ENCODE measurements at regions not wholly inside any gene's neighbourhood (a gene's known extent, or its start where the extent isn't known, plus 50 kb on each side); places are given as distances from the start of the nearest gene placed in this dataset.
A peak's percentile ranks its signal among the peaks of the same experiment; 100 is the strongest.

- DNase-seq: no peak
Measured at GRCh38 chr3:10583798-10584708, 78.7 kb upstream of the ATP2B2 start.

- no peak for DNase-seq
Measured at GRCh38 chr3:10585945-10586344, 80.6 kb upstream of the ATP2B2 start.

DNA sequence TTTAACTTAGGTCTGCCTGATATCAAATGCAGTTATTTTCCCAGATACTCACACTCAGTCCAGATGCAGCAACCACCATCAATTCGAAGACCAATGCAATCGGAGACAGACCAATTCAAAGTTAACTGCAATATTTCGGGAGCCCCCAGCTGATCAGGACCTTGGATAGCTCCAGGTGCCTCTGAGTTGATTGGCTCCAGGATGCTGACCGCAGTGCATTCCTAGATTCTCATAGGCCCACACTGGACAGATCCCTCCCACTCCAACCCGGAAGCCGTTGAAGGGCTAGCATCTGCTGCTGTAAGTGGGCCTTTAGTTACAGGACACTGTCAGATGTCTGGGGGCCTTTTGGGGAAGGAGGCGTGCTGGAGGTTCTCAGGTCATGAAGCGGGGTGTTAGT, 89.5 kb upstream of the ATP2B2 start:
- peak; percentile 50 for DNase-seq

- no peak for DNase-seq
Measured at GRCh38 chr3:10596746-10597448, 91.5 kb upstream of the ATP2B2 start.

DNA sequence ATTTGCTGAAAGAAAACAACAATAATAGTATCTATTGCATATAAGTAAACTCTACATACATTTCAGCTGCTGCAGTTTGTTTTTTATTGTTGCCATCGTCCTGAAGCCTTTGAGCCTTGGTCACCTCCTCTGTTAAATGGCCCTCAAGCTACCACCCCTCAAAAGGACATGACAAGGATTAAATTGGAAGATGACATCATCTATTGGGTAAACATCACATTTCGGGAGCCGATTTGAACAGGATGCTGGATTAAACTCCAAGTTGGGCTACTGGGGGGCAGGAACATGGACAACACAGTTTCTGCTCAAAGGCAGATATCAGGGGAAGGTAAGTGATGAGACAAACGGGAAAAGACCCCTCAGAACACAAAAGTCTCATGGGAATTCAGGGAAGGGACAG, 92.3 kb upstream of the ATP2B2 start:
- no peak for DNase-seq

DNA sequence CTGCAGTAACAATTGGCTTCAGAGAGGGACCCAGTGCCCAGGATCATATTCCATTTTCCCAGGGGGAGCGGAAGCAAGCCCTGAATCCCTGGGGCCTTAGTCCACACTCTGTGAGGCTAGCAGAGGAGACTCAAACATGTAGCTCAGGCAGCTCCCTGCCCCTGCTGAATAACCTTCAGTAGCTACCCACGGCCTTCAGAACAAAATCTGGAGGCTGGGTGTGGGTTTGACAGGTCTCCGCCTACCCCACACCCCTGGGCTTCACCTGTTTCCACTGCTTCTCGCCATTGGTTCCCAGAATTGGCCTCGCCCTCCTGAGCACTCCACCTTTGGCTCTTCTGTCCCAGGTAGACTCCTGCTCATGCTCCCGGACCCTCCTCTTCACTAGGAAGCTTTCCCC, 93.6 kb upstream of the ATP2B2 start:
- no peak for DNase-seq

GRCh38 chr3:10599444-10599843, 94.1 kb upstream of the ATP2B2 start:
- no peak for DNase-seq

GRCh38 chr3:10600296-10600714, 94.9 kb upstream of the ATP2B2 start:
- DNase-seq: no peak

DNA sequence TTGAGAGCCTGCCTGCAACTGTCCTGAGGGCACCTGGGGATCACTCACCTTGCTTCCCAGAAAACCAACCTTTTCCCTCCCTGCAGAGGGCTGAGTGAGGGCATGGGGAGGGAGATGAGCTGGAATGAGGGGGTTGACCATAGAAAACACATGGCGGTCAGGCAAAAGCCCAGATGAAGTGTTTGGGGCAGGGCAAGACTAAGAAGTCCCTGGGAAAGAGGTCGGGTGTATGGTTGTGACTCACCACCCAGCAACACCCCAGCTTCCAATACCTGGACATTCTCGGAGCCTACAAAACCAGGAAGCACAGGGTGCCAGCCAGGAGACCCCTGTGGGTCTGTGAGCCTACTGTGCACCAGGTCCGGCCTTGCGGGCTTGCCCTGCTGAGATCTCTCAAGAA, 95.3 kb upstream of the ATP2B2 start:
- no peak for DNase-seq

DNA sequence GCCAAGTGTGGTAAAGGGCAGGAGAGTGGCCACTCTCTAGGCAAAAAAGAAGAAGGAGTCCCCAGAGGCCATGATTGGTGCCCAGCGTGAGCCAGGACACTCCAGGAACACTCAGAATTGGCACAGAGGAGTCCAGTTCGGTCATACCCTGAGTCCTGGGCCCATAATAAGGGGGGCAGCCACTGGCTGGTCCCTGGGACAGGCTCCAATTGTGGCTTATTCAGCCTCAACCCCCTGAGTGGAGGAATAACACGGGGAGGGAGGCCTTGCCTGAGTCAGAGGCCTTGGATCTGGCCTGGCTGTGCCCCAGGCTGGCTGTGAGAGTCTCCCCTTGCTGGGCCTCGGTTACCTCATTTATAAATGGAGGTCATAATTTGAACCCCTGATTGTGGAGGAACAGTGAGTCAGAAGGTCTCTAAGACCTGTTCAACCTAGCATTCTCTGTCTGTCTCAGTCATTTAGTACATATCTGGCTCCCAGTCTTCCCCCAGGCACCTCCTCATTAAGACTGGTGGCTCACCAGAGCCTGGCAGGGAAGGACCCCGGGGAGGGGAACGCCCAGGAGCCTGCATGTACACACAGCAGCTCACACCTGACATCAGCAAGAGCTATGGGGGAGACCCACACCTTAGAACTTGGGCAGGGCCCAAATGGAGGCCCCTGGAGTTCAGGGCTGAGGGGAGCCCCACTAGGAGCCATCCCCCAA, 95.9 kb upstream of the ATP2B2 start:
- no peak for DNase-seq

GRCh38 chr3:10601857-10602230, 96.5 kb upstream of the ATP2B2 start:
- no peak for DNase-seq

DNA sequence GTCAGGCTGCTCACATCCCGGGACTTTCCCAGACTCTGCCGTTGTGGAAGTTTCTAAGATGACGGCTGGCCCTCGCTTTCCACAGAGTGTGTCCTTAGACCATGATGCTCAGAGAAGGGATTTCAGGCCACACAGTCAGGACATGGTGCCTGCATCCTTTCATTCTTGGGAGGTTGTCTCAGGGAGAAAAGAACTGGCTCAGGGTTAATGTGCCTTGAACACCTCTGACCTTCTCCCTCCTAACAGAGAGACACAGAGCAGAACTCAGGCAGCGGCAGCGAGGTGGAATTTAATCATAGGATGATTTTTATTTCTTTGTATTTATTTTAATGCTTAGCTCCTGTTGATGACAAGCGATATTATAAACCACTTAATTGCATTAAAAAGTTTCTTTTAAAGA, 96.9 kb upstream of the ATP2B2 start:
- DNase-seq: no peak

- DNase-seq: no peak
Measured at GRCh38 chr3:10602769-10603768, 97.7 kb upstream of the ATP2B2 start.

- DNase-seq: no peak
Measured at GRCh38 chr3:10609134-10609533, 103.7 kb upstream of the ATP2B2 start.

- no peak for DNase-seq
Measured at GRCh38 chr3:10614168-10614567, 108.8 kb upstream of the ATP2B2 start.

DNA sequence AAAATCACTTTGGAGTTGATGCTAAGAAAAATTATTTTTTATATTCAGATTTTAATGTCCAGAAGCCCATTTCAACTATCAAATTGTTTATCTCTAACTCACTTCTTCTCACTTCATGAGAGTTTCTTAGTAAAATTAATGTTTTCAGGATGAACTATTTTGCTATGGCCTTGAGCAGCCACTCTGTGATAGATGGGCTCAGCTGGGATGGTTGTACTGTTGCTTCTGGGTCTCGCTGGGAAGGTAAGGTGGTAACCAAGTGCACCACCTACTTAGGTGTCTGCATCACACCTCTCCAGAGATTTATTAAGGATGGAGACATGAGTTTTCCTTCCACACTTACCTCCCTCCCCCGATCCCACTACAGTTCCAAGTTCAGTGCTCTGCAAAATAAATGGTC, 110.3 kb upstream of the ATP2B2 start:
- DNase-seq: no peak

DNA sequence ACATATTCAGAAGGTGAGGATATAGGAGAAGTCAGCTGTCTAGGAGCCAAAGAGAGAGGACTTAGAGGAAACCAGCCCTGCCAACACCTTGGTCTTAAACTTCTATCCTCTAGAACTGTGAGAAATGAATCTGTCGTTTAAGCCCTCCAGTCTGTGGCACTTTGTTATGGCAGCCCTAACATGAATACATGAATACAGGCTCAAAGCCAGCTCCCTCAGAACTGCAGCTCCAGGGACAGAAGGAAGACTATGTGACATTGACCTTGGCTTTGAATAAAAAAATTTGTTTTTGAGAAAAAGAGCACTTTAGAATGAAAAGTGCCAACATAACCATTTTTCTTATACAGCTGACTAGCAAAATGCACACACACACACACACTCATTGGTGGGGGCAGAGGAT, 110.9 kb upstream of the ATP2B2 start:
- no peak for DNase-seq

DNA sequence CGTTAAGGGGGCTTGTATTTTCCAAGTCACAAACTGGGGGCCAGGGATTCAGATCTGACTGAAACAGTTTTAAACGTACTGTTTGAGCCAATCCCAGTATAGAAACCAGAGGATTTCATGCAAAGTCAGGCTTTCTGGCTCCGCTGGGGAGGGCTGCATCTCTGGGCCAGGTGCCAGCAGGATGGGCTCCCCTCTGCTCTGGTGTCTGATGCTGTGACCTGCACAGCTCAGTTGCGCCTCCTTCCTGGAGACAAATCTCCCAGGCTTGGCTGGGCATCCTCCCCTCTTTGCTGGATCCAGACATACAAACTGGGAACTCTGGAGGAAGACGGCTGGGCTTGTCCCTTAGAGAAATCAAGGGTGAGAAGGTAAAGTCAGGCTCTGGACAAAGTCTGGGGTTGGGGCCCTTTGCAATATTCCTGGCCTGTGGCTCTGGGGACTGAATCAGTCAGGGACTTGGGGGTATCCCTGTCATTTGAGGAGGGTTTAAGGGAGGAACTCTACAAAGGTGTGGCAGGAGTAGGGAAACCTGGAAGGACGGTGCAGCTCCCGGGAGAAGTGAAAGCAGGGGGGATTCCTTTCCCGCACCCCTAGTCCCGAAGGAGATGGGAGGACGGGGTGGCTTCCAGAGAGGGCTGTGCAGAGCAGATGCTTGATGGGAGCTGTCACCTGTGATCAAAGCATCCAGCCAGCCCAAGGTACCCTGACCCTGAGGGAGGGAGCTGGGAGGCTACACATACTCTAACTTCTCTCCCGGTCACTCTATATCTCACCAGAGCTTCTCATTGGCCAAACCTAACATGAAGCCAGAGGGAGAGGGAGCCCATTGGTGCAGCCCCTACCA, 114.8 kb upstream of the ATP2B2 start:
- no peak for DNase-seq

DNA sequence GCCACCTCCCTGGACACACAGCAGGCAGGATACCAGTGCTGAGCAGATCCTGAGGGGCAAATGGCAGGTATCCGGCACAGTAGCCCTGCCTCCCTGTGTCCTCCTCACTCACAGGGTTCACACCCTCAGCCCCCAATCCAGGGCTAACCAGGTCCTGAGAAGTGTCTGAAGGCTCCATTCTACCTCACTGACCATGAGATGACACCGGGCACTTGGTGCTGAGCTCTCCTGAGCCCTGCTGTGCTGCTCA, 115.4 kb upstream of the ATP2B2 start:
- DNase-seq: no peak

GRCh38 chr3:10623578-10624275, 118.3 kb upstream of the ATP2B2 start:
- no peak for DNase-seq

GRCh38 chr3:10625323-10625722, 119.9 kb upstream of the ATP2B2 start:
- no peak for DNase-seq

Data from skin of body (tissue), 1 donor.